ENCODE measurements at regions not wholly inside any gene's neighbourhood (a gene's known extent, or its start where the extent isn't known, plus 50 kb on each side); places are given as distances from the start of the nearest gene placed in this dataset.

DNA sequence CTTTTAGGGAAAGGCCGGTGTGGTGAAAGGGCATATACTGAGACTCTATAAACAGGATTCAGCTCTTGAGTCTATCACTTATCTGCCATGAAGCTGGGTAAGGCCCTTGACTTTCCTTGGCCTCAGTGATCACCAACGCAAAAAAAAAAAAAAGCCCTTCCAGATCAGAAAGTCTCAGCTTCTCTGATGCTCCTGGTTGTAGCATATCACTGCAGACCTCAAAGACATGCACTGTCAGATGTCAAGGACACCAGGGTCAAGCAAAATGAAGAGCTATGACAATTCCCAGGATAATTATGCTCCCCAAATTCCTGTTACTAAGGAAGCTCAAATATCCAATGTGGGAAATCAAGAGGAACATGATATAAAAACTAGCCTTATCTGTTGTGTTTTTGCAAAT lies 68.3 kb upstream of the IFNE start:
- no peak for TF ChIP-seq SUZ12 (IDR thresholded peaks at IDR 0.05)
- TF ChIP-seq, protein P1, sequence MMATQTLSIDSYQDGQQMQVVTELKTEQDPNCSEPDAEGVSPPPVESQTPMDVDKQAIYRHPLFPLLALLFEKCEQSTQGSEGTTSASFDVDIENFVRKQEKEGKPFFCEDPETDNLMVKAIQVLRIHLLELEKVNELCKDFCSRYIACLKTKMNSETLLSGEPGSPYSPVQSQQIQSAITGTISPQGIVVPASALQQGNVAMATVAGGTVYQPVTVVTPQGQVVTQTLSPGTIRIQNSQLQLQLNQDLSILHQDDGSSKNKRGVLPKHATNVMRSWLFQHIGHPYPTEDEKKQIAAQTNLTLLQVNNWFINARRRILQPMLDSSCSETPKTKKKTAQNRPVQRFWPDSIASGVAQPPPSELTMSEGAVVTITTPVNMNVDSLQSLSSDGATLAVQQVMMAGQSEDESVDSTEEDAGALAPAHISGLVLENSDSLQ (IDR thresholded peaks at IDR 0.05) = no peak

Measured in HEK293T (cell line).